GM23338 (cell line): ENCODE measurements at regions not wholly inside any gene's neighbourhood (a gene's known extent, or its start where the extent isn't known, plus 50 kb on each side); places are given as distances from the start of the nearest gene placed in this dataset.

Experiments
- ATAC-seq: fragments of 200-7000 bp; cut with Tn5 transposase; 3 replicates; pipeline ENCODE4 v1.9.1; 2020
- DNase-seq: peaks from one replicate; pipeline ENCODE4 v3.0.0-alpha.2; 2015; ENCODE audit warnings: low spot score
- H2AFZ ChIP-seq: fragments of 200-600 bp; sonication (generic); 2 replicates; pipeline ENCODE4 v1.8.0; 2016; ENCODE audit warnings: antibody characterized with exemption, mild to moderate bottlenecking, moderate library complexity
- H3F3A ChIP-seq: fragments of 200-600 bp; sonication (generic); replicated peaks from 2 replicates; pipeline ENCODE4 v1.8.0; 2017; ENCODE audit warnings: antibody characterized with exemption, mixed run types, low read depth
- H3K27ac ChIP-seq: fragments of 200-600 bp; sonication (generic); 2 replicates; pipeline ENCODE4 v1.6.1; 2016; ENCODE audit warnings: low read depth
- H3K27me3 ChIP-seq: fragments of 200-600 bp; sonication (generic); 2 replicates; pipeline ENCODE4 v1.8.0; 2016; ENCODE audit warnings: mild to moderate bottlenecking, mixed run types, moderate library complexity; ENCODE audit not compliant: insufficient read depth
- H3K36me3 ChIP-seq: fragments of 200-600 bp; sonication (generic); 2 replicates; pipeline ENCODE4 v1.8.0; 2016; ENCODE audit warnings: mild to moderate bottlenecking; ENCODE audit not compliant: insufficient read depth
- H3K4me1 ChIP-seq: fragments of 200-600 bp; sonication (generic); 2 replicates; pipeline ENCODE4 v1.8.0; 2016; ENCODE audit warnings: mild to moderate bottlenecking, moderate library complexity; ENCODE audit not compliant: insufficient read depth
- H3K4me2 ChIP-seq: fragments of 200-600 bp; sonication (generic); 2 replicates; pipeline ENCODE4 v1.7.1; 2017; ENCODE audit warnings: mixed run types
- H3K4me3 ChIP-seq: fragments of 200-600 bp; sonication (generic); 2 replicates; pipeline ENCODE4 v1.6.1; 2016; ENCODE audit warnings: mixed run types
- H3K79me2 ChIP-seq: fragments of 200-600 bp; sonication (generic); replicated peaks from 2 replicates; pipeline ENCODE4 v1.8.0; 2017; ENCODE audit warnings: mild to moderate bottlenecking; ENCODE audit not compliant: insufficient read depth
- H3K9me2 ChIP-seq: fragments of 200-600 bp; sonication (generic); 2 replicates; pipeline ENCODE4 v1.8.0; 2017; ENCODE audit not compliant: insufficient read depth
- H4K20me1 ChIP-seq: fragments of 200-600 bp; sonication (generic); replicated peaks from 2 replicates; pipeline ENCODE4 v1.8.0; 2017; ENCODE audit warnings: mild to moderate bottlenecking; ENCODE audit not compliant: insufficient read depth
- H3K27ac Mint-ChIP-seq: 2 replicates; pipeline ENCODE4 v1.8.0; 2020; ENCODE audit warnings: inconsistent platforms, mild to moderate bottlenecking, moderate library complexity, mixed read lengths
- H3K27me3 Mint-ChIP-seq: 3 replicates; pipeline ENCODE4 v1.8.0; 2022; ENCODE audit warnings: low read depth, mild to moderate bottlenecking, moderate library complexity, mixed read lengths, inconsistent platforms; ENCODE audit not compliant: insufficient read depth, poor library complexity
- H3K36me3 Mint-ChIP-seq: 3 replicates; pipeline ENCODE4 v1.8.0; 2021; ENCODE audit warnings: low read depth, mild to moderate bottlenecking, inconsistent platforms, moderate library complexity, mixed read lengths
- H3K4me1 Mint-ChIP-seq: 3 replicates; pipeline ENCODE4 v1.8.0; 2020; ENCODE audit warnings: mild to moderate bottlenecking, inconsistent platforms, mixed read lengths
- H3K4me3 Mint-ChIP-seq: 3 replicates; pipeline ENCODE4 v1.8.0; 2021; ENCODE audit warnings: moderate library complexity, mild to moderate bottlenecking, inconsistent platforms, mixed read lengths
- H3K9me3 Mint-ChIP-seq: 3 replicates; pipeline ENCODE4 v1.8.0; 2020; ENCODE audit warnings: moderate library complexity, mild to moderate bottlenecking, inconsistent platforms, mixed read lengths
- CTCF ChIP-seq, 2 experiments: fragments of 200-600 bp in 1 of 2; sonication (generic) in 1 of 2; conservative IDR thresholded peaks; 2 replicates each; pipeline versions ENCODE4 v1.5.1 to v1.6.1; 2016 to 2017; ENCODE audit warnings: antibody characterized with exemption in 2 of 2, low read depth in 2 of 2, mild to moderate bottlenecking in 2 of 2, moderate library complexity in 1 of 2
- ETS1 ChIP-seq: IDR thresholded peaks from 2 replicates; pipeline ENCODE4 v1.6.1; 2016; ENCODE audit warnings: antibody characterized with exemption
- EZH2 ChIP-seq: fragments of 200-600 bp; sonication (generic); IDR thresholded peaks from one replicate; pipeline ENCODE4 v1.8.0; 2017; ENCODE audit warnings: antibody characterized with exemption, mild to moderate bottlenecking, low read depth; ENCODE audit not compliant: unreplicated experiment
- EZH2phosphoT487 ChIP-seq: fragments of 200-600 bp; sonication (generic); IDR thresholded peaks from one replicate; pipeline ENCODE4 v1.8.1; 2018; ENCODE audit warnings: antibody characterized with exemption; ENCODE audit not compliant: unreplicated experiment
- JUNB ChIP-seq: IDR thresholded peaks from one replicate; pipeline ENCODE4 v1.6.1; 2016; ENCODE audit warnings: antibody characterized with exemption; ENCODE audit not compliant: unreplicated experiment
- NANOG ChIP-seq: IDR thresholded peaks from 2 replicates; pipeline ENCODE4 v1.6.1; 2016; ENCODE audit warnings: antibody characterized with exemption, borderline replicate concordance
- POLR2AphosphoS5 ChIP-seq: IDR thresholded peaks from 2 replicates; pipeline ENCODE4 v1.6.1; 2016; ENCODE audit warnings: antibody characterized with exemption, low read depth
- REST ChIP-seq: IDR thresholded peaks from one replicate; pipeline ENCODE4 v1.6.1; 2018; ENCODE audit warnings: antibody characterized with exemption; ENCODE audit not compliant: unreplicated experiment
- STAT1 ChIP-seq: IDR thresholded peaks from one replicate; pipeline ENCODE4 v1.6.1; 2016; ENCODE audit warnings: antibody characterized with exemption; ENCODE audit not compliant: unreplicated experiment
- ZNF331 ChIP-seq: fragments of 250-450 bp; sonication (Bioruptor Pico); IDR thresholded peaks from 2 replicates; pipeline ENCODE4 v1.5.0; 2020; ENCODE audit warnings: low read depth, mild to moderate bottlenecking, moderate library complexity

DNA sequence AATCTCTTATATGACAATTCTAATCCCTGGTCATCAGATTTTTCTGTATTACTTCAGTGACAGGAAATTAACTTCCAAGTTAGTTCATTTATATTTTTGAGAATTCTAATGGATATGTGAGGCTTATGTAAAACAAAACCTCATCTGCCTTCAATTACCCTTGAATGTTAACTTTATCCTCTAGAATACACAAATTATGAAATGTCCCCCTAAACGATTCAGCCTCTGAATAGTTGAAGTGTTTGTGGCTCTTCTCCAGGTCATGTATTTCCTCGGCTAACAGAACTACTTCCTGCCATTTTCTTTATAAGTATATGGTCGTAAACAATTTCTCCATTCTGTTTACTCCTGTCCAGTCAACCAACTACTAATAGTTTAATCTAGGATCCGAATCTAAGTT, 401.3 kb downstream of the PCDH10 start:
- Histone ChIP-seq H4K20me1 (no peaks in the 10 kb centered on the region), H3F3A (no peaks in the 10 kb centered on the region), H2AFZ (no peak overlapping the region; the same call in 1 of the 2 replicates), H3K9me2 (no peaks in the 10 kb centered on the region), H3K79me2 (no peaks in the 10 kb centered on the region), H3K4me1 (no peaks in the 10 kb centered on the region), H3K27me3 (no peaks in the 10 kb centered on the region), H3K4me2 (no peak overlapping the region), H3K36me3 (no peaks in the 10 kb centered on the region), H3K27ac (no peak overlapping the region), H3K4me3 (no peak overlapping the region)
- peaks cover 5% of the 10 kb centered on the region; the same call in 2 of the 3 replicates for H3K9me3 Mint-ChIP-seq
- no peaks in the 10 kb centered on the region for H3K27me3 Mint-ChIP-seq
- ATAC-seq (no peak), DNase-seq (no peak)
- no peaks in the 10 kb centered on the region for H3K4me1 Mint-ChIP-seq
- no peak overlapping the region for H3K4me3 Mint-ChIP-seq
- no peak overlapping the region for H3K27ac Mint-ChIP-seq
- no peak for TF ChIP-seq CTCF (conservative IDR thresholded peaks at IDR 0.05; ENCODE audit: low read depth in 2 of 2)
- TF ChIP-seq ZNF331 (CRISPR knock-in tag), result no peak
- TF ChIP-seq ETS1, result no peak
- no peak for TF ChIP-seq STAT1
- no peak for TF ChIP-seq EZH2phosphoT487
- peaks cover 5% of the 10 kb centered on the region; the same call in 2 of the 3 replicates for H3K36me3 Mint-ChIP-seq

DNA sequence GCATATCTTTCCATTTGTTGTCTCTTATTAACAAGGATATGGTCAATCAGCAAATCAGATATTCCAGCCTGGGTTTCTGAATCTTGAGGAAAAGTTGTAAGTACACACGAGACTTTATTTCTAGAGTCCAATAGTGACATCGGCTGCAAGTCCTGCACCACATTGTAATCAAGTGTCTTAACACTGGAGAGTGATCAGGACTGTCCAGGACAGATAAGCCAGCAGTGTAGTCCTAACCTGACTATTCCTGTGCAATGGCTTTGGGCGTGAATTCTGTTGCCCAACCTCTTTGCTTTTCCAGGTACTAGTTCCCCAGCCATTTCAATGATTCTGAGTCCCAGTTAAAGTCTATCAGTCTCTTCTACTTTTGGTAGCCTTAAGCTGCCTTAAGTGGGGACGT, 395.0 kb downstream of the PCDH10 start:
- no peak for ATAC-seq
- Mint-ChIP-seq H3K9me3 (no peaks in the 10 kb centered on the region), H3K4me3 (no peak overlapping the region), H3K36me3 (no peaks in the 10 kb centered on the region), H3K27ac (no peak overlapping the region), H3K27me3 (no peaks in the 10 kb centered on the region), H3K4me1 (peaks cover 2% of the 10 kb centered on the region; the same call in 2 of the 3 replicates)
- Histone ChIP-seq H3K4me2 (no peak overlapping the region), H2AFZ (no peak overlapping the region), H3K9me2 (no peaks in the 10 kb centered on the region), H4K20me1 (no peaks in the 10 kb centered on the region), H3K27me3 (no peaks in the 10 kb centered on the region), H3K27ac (no peak overlapping the region), H3K4me1 (no peaks in the 10 kb centered on the region; the same call in 1 of the 2 replicates), H3F3A (no peaks in the 10 kb centered on the region), H3K79me2 (no peaks in the 10 kb centered on the region), H3K36me3 (no peaks in the 10 kb centered on the region), H3K4me3 (no peak overlapping the region)
- TF ChIP-seq EZH2 (no peak), CTCF (conservative IDR thresholded peaks at IDR 0.05; ENCODE audit: low read depth in 2 of 2) (no peak), POLR2AphosphoS5 (no peak), STAT1 (no peak), JUNB (no peak), REST (no peak), NANOG (no peak), ETS1 (no peak)
- no peak for DNase-seq
